SU-DHL-6 (cell line): ENCODE measurements at regions not wholly inside any gene's neighbourhood (a gene's known extent, or its start where the extent isn't known, plus 50 kb on each side); places are given as distances from the start of the nearest gene placed in this dataset.

Source experiments
- CTCF ChIP-seq: fragments of 200-600 bp; sonication (generic); IDR thresholded peaks from one replicate; pipeline ENCODE4 v1.5.1; 2017; ENCODE audit warnings: antibody characterized with exemption, mild to moderate bottlenecking, low read length, moderate library complexity; ENCODE audit not compliant: insufficient read depth, poor library complexity, severe bottlenecking
- EZH2phosphoT487 ChIP-seq: fragments of 200-600 bp; sonication (generic), shearing (Covaris generic); conservative IDR thresholded peaks from 2 replicates; pipeline ENCODE4 v1.6.1; 2018; ENCODE audit warnings: mild to moderate bottlenecking, antibody characterized with exemption, low read length, moderate library complexity, mixed read lengths

- TF ChIP-seq CTCF = no peak
- TF ChIP-seq EZH2phosphoT487 = no peak
Measured at GRCh38 chr6:67887747-67888545, 747.1 kb upstream of the ADGRB3 start.
